Chondrocyte (in vitro differentiated cells): ENCODE measurements at regions not wholly inside any gene's neighbourhood (a gene's known extent, or its start where the extent isn't known, plus 50 kb on each side); places are given as distances from the start of the nearest gene placed in this dataset.

Experiments
- DNase-seq: peaks from one replicate; pipeline ENCODE4 v3.0.0; 2021; ENCODE audit warnings: mixed read lengths, low spot score
- H3K27ac Mint-ChIP-seq: one replicate; pipeline ENCODE4 v1.8.0; 2021; ENCODE audit warnings: mild to moderate bottlenecking, moderate library complexity, mixed read lengths; ENCODE audit not compliant: unreplicated experiment
- H3K27me3 Mint-ChIP-seq: 2 replicates; pipeline ENCODE4 v1.8.0; 2021; ENCODE audit warnings: low read depth, mixed read lengths
- H3K36me3 Mint-ChIP-seq: 2 replicates; pipeline ENCODE4 v1.8.0; 2021; ENCODE audit warnings: low read depth, mixed read lengths
- H3K4me1 Mint-ChIP-seq: 2 replicates; pipeline ENCODE4 v1.8.0; 2021; ENCODE audit warnings: low read depth, mild to moderate bottlenecking, mixed read lengths
- H3K4me3 Mint-ChIP-seq: one replicate; pipeline ENCODE4 v1.8.0; 2021; ENCODE audit warnings: mild to moderate bottlenecking, moderate library complexity, mixed read lengths; ENCODE audit not compliant: unreplicated experiment
- H3K9me3 Mint-ChIP-seq: 2 replicates; pipeline ENCODE4 v1.8.0; 2021; ENCODE audit warnings: low read depth, mixed read lengths
- TF ChIP-seq, protein P1 (sequence below): fragments of 200-600 bp; sonication (generic); IDR thresholded peaks from 2 replicates; pipeline ENCODE4 v1.5.0; 2021; ENCODE audit warnings: antibody characterized with exemption, mild to moderate bottlenecking, moderate library complexity

DNA sequence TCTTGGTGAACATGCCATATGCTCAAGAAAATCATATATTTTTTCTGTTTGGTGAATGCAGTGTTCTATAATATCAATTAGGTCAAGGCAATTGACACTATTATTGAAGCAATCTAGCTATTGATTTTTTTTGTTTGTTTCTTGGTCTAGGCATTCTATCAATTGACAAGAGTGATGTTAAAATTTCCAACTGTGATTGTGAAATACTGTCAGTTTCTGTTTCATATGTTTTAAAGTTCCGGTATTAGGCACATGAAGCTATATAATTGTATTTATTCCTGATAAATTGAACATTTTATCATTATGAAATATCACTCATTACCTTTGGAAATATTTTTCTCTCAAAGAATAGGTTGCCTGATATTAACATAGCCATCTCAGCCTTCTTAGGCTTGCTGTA lies 653.4 kb downstream of the HDGFL1 start:
- H3K4me1 Mint-ChIP-seq: peaks cover 3% of the 10 kb centered on the region
- peaks cover 29% of the 10 kb centered on the region for H3K9me3 Mint-ChIP-seq
- TF ChIP-seq, protein P1, sequence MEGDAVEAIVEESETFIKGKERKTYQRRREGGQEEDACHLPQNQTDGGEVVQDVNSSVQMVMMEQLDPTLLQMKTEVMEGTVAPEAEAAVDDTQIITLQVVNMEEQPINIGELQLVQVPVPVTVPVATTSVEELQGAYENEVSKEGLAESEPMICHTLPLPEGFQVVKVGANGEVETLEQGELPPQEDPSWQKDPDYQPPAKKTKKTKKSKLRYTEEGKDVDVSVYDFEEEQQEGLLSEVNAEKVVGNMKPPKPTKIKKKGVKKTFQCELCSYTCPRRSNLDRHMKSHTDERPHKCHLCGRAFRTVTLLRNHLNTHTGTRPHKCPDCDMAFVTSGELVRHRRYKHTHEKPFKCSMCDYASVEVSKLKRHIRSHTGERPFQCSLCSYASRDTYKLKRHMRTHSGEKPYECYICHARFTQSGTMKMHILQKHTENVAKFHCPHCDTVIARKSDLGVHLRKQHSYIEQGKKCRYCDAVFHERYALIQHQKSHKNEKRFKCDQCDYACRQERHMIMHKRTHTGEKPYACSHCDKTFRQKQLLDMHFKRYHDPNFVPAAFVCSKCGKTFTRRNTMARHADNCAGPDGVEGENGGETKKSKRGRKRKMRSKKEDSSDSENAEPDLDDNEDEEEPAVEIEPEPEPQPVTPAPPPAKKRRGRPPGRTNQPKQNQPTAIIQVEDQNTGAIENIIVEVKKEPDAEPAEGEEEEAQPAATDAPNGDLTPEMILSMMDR: no peak
- H3K27me3 Mint-ChIP-seq: no peaks in the 10 kb centered on the region
- H3K36me3 Mint-ChIP-seq: no peaks in the 10 kb centered on the region
- H3K4me3 Mint-ChIP-seq: no peak overlapping the region
- no peak overlapping the region for H3K27ac Mint-ChIP-seq
- no peak for DNase-seq

DNA sequence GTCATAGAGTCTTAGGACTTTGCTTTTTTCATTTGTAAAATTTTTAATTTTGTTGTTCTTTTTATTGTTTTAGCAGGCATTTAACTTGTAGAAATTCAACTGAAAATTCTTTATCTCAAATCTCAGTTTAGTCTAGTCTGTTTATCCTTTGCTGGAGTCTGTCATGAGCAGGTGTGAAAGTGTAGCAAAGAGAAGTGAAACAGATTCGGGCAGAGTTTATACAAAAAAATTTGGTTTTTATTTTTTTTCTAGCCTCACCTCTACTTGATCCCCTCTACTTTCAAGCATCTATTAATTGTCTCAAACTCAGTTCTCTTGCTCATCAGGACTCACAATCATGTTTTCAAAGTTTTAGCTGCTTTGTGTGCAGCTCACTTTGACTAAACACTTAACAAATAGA lies 655.2 kb downstream of the HDGFL1 start:
- H3K4me3 Mint-ChIP-seq: no peak overlapping the region
- H3K4me1 Mint-ChIP-seq: no peaks in the 10 kb centered on the region
- no peak overlapping the region for H3K27ac Mint-ChIP-seq
- DNase-seq: no peak
- TF ChIP-seq, protein P1: no peak
- H3K27me3 Mint-ChIP-seq: no peaks in the 10 kb centered on the region
- peaks cover 29% of the 10 kb centered on the region for H3K9me3 Mint-ChIP-seq
- no peaks in the 10 kb centered on the region for H3K36me3 Mint-ChIP-seq

DNA sequence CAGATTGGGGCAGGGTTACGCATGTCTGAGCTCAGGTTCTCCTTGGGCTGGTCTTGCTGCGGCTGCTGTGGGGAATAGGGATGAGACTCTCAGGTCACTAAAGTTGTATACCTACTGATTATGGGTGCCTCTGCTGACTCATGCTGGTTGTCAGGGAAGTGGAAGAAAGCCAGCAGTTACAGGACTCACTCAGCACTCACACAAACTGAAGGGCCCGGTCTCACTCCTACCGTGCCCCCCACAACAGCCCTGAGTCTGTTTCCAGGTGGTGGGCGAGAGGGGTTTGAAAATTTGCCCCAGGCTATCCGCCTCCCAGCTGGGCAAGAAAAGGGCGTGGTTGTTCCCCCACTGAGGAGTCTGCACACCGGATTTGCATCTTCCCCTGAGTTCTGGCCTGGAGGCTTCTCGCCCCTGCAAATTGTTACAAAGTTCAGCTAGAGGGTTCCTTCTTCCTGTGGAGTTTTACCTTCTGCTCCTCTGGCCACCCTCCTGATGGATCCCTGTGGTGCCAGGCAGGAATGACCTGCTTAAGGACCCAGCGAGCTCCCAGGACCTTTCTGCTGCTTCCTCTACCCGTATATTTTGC lies 659.2 kb downstream of the HDGFL1 start:
- TF ChIP-seq, protein P1: no peak
- Mint-ChIP-seq H3K4me1 (no peaks in the 10 kb centered on the region), H3K4me3 (no peak overlapping the region), H3K27me3 (no peaks in the 10 kb centered on the region), H3K36me3 (no peaks in the 10 kb centered on the region), H3K9me3 (peaks cover 22% of the 10 kb centered on the region), H3K27ac (no peak overlapping the region)
- DNase-seq: no peak

DNA sequence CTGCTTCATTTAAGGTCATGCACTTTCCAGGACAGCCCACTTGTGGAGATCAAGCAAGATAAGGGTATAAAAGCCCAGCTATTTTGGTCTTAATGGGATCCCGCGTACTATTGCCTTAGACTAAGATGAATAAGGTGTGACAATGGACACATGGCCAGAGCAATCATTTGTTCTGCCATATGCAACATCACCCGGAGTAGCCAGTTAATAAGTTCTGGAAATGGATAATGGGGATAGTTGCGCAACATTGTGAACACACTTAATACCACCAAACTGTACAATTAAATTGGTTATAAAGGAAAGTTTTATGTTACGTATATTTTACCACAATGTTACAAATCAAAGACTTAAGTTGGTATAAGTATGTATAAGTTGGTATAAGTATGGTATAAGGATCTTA lies 674.5 kb downstream of the HDGFL1 start:
- Mint-ChIP-seq H3K4me1 (peaks cover 5% of the 10 kb centered on the region), H3K9me3 (peaks cover 3% of the 10 kb centered on the region), H3K4me3 (no peak overlapping the region), H3K36me3 (peaks cover 2% of the 10 kb centered on the region), H3K27me3 (no peaks in the 10 kb centered on the region), H3K27ac (no peak overlapping the region)
- TF ChIP-seq, protein P1: no peak
- DNase-seq: no peak

DNA sequence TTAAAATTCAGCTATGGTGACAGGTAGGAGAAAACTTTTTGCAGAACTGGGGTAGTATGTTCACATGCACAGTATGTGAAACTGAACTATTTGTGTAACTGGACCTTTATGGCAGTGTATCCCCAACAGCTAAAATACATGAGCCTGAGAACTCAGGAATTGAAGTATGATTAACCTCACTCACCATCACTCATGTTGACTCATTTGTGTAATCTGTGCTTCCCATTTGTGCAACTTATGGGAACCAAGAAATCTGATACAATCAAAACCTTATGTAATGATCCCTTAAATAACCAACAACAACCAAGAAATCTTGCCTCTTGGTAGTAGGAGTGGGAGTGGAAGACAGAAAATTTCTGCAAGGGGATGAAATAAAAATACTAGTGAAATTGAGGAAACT lies 674.9 kb downstream of the HDGFL1 start:
- no peak overlapping the region for H3K4me3 Mint-ChIP-seq
- H3K27ac Mint-ChIP-seq: no peak overlapping the region
- H3K27me3 Mint-ChIP-seq: no peaks in the 10 kb centered on the region
- peaks cover 6% of the 10 kb centered on the region for H3K9me3 Mint-ChIP-seq
- no peak for DNase-seq
- peaks cover 5% of the 10 kb centered on the region for H3K4me1 Mint-ChIP-seq
- H3K36me3 Mint-ChIP-seq: peaks cover 2% of the 10 kb centered on the region
- TF ChIP-seq, protein P1: no peak
